Adrenal gland (tissue), 9 donors: ENCODE measurements at regions not wholly inside any gene's neighbourhood (a gene's known extent, or its start where the extent isn't known, plus 50 kb on each side); places are given as distances from the start of the nearest gene placed in this dataset.

Experiments
- DNase-seq, 7 donors: peaks; one replicate each; pipeline ENCODE4 v3.0.0-alpha.2; 2019 to 2020
- H3K27ac ChIP-seq, 5 donors: fragments of 200-600 bp; sonication (generic) in 4 of 5; 1 replicate in 3 of 5; 2 replicates in 2 of 5; pipeline versions ENCODE4 v1.5.1 to v1.8.0; 2016 to 2020; ENCODE audit warnings: mild to moderate bottlenecking in 1 of 5
- H3K27me3 ChIP-seq: fragments of 200-600 bp; 2 replicates; pipeline ENCODE4 v1.8.0; 2021
- H3K36me3 ChIP-seq, 2 donors: fragments of 200-600 bp; replicated peaks in 1 of 2; 1 replicate in 1 of 2; 2 replicates in 1 of 2; pipeline versions ENCODE4 v1.5.1 to v1.8.0; 2018 to 2022
- H3K4me1 ChIP-seq, 2 donors: fragments of 200-600 bp; replicated peaks in 1 of 2; 1 replicate in 1 of 2; 2 replicates in 1 of 2; pipeline versions ENCODE4 v1.5.1 to v1.8.0; 2018 to 2021
- H3K4me3 ChIP-seq, 4 donors: fragments of 200-600 bp; sonication (generic) in 3 of 4; one replicate each; pipeline ENCODE4 v1.5.1; 2016 to 2018
- H3K9me3 ChIP-seq, 3 donors: fragments of 200-600 bp; sonication (generic) in 1 of 3; replicated peaks in 1 of 3; 1 replicate in 2 of 3; 2 replicates in 1 of 3; pipeline versions ENCODE4 v1.5.1 to v1.8.0; 2016 to 2021
- POLR2A ChIP-seq, 2 donors: fragments of 450-650 bp; IDR thresholded peaks; one replicate each; pipeline ENCODE4 v1.6.1; 2017; ENCODE audit warnings: antibody characterized with exemption in 2 of 2, mild to moderate bottlenecking in 2 of 2, moderate library complexity in 1 of 2
- WGBS, 4 donors: extraction: QIAGEN DNeasy Blood & Tissue Kit in 2 of 4; methylation state at CpG; one replicate each; pipeline versions ENCODE4 v1.1.5 to v1.1.7; 2013 to 2017; 5-methylcytosine and 5-hydroxymethylcytosine counted together
- intact Hi-C, 2 donors: fragments of 100-400 bp; cut with DNase I; formaldehyde crosslinking; loops; one replicate each; pipeline versions ENCODE4 v1.14.1 to v1.15.0; 2022 to 2023
- TF ChIP-seq, protein P1 (sequence below), 6 experiments: fragments of 450-650 bp in 4 of 6; fragments of 200-600 bp in 2 of 6; sonication (generic) in 1 of 6; IDR thresholded peaks; 1 replicate in 5 of 6; 2 replicates in 1 of 6; pipeline versions ENCODE4 v1.5.1 to v1.8.0; 2016 to 2021; ENCODE audit warnings: antibody characterized with exemption in 6 of 6, mild to moderate bottlenecking in 2 of 6, moderate library complexity in 1 of 6
- donor health status: healthy with polysubstance abuse.
- donor health status: Bipolar disorder and iron deficiency.
- donor health status: DM: yes; HTN: yes; CAD: no.
- donor health status: DM: no; HTN: no; CAD: no.
- donor health status: DM: no; HTN: no; CAD: no.

DNA sequence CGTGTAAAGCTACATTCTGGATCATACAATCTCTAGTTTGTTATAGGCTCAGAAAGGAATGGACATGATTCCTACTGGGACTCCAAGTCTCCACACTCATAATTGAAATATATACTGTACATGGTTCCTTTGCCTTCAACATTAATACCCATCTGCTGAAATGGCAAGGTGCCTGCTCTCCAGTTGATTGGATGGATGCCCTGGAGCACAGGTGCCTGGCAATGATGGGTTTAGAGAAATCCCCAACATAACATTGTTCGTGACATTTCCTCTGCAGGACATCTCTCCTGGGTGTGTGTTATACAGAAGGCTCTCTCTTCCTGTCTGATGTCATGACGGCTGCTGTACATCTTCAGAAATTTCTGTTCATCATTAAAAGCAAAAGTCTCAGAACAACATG is 449.7 kb upstream of the CWC22 start:
- TF ChIP-seq, protein P1, sequence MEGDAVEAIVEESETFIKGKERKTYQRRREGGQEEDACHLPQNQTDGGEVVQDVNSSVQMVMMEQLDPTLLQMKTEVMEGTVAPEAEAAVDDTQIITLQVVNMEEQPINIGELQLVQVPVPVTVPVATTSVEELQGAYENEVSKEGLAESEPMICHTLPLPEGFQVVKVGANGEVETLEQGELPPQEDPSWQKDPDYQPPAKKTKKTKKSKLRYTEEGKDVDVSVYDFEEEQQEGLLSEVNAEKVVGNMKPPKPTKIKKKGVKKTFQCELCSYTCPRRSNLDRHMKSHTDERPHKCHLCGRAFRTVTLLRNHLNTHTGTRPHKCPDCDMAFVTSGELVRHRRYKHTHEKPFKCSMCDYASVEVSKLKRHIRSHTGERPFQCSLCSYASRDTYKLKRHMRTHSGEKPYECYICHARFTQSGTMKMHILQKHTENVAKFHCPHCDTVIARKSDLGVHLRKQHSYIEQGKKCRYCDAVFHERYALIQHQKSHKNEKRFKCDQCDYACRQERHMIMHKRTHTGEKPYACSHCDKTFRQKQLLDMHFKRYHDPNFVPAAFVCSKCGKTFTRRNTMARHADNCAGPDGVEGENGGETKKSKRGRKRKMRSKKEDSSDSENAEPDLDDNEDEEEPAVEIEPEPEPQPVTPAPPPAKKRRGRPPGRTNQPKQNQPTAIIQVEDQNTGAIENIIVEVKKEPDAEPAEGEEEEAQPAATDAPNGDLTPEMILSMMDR (IDR thresholded peaks at IDR 0.05), result no peak
- TF ChIP-seq POLR2A (IDR thresholded peaks at IDR 0.05), result no peak
- Histone ChIP-seq H3K4me1 (no peaks in the 10 kb centered on the region), H3K4me3 (no peak overlapping the region), H3K27ac (no peak overlapping the region), H3K36me3 (no peaks in the 10 kb centered on the region), H3K27me3 (no peaks in the 10 kb centered on the region), H3K9me3 (no peaks in the 10 kb centered on the region)
- WGBS, 4 donors, result 71 to 80% (median 74%) methylated on average over 3 of the region's 3 CpGs
- no peak for DNase-seq
- intact Hi-C loops, result no loop called here

DNA sequence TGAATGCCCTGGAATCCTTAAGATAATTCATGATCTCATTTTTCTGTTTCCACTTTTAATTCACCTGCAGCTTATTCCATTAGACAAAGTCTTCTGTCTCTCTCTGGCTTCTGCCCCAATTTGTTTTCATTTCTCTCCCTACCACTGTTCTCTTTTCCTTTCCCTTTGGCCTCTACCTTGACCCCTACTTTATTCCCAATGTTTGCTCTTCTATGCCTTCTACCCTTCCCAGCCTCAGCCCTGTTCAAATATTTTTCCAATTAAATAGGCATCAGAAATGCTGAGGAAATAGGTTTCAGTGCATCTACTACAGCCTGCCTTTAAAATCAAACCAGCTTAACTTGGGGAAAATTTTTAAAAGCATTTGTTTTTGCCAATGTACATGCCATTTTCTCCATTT is 443.7 kb upstream of the CWC22 start:
- no peak overlapping the region for H3K4me3 ChIP-seq
- no peaks in the 10 kb centered on the region for H3K27me3 ChIP-seq
- intact Hi-C loops, result no loop called here
- TF ChIP-seq, protein P1 (IDR thresholded peaks at IDR 0.05), result no peak
- TF ChIP-seq POLR2A (IDR thresholded peaks at IDR 0.05), result no peak
- H3K4me1 ChIP-seq, result no peaks in the 10 kb centered on the region
- no peak overlapping the region for H3K27ac ChIP-seq
- no peaks in the 10 kb centered on the region for H3K36me3 ChIP-seq
- H3K9me3 ChIP-seq, result no peaks in the 10 kb centered on the region
- DNase-seq, result no peak

DNA sequence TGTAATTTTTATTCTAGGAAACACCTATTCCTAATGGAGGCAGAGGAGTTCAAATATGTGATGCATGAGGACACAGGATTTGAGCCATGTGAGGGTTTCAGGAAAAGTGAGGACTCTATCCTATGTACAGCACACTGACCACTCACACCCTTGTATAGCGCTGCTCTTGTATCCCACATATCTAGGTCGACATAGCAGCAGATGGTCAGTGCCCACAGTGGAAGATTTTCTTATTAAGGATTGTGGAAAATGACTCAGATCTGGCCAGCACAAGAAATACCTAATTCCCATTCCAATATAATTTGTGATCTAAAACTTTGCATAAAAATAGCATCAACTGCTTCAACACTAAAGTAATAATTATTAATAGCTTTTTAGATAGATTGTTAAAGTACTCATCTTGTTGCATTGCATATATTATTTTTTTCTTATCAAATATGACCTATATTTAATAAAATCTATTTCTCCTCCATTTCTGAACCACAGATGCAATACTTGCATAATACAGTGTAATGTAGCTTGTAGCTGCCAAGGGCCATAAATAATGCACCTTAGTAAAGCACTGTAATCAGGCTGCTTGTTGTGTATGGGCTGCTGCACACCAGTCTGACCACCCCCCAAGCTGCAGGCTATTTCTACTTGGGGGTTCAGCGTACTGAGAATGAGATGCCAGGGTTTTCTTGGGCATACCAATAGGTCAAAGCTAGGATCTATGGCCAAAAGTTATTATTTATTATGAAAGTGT is 442.2 kb upstream of the CWC22 start:
- TF ChIP-seq, protein P1 (IDR thresholded peaks at IDR 0.05), result no peak
- TF ChIP-seq POLR2A (IDR thresholded peaks at IDR 0.05), result no peak
- 69 to 85% (median 76%) methylated on average over 3 of the region's 3 CpGs for WGBS, 4 donors

DNA sequence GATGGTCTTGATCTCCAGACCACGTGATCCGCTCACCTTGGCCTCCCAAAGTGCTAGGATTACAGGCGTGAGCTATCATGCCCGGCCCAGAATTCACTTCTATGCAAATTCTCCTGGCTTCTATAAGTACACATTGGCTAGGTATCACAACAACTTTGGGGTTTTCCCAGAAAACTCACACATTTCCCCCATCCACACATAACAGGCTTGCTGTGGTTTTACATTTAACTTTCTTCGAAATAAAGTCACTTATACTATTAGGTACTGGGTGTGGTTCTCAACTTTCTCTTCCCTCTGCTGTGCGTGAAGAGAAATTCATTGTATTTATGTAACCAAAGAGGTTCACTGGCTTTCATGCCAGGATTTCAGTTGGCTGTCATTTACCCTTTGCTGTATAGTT is 439.4 kb upstream of the CWC22 start:
- Histone ChIP-seq H3K4me3 (no peak overlapping the region), H3K36me3 (no peaks in the 10 kb centered on the region), H3K27me3 (no peaks in the 10 kb centered on the region), H3K27ac (no peak overlapping the region), H3K4me1 (no peaks in the 10 kb centered on the region), H3K9me3 (no peaks in the 10 kb centered on the region)
- DNase-seq, result no peak
- no peak for TF ChIP-seq POLR2A (IDR thresholded peaks at IDR 0.05)
- TF ChIP-seq, protein P1 (IDR thresholded peaks at IDR 0.05), result no peak
- WGBS, 4 donors, result 79 to 86% (median 83%) methylated on average over 6 of the region's 6 CpGs
- intact Hi-C loops, result no loop called here

More for the DNA sequence above, 442.2 kb upstream of the CWC22 start:
- DNase-seq, result no peak
- Histone ChIP-seq H3K9me3 (no peaks in the 10 kb centered on the region), H3K27me3 (no peaks in the 10 kb centered on the region), H3K27ac (no peak overlapping the region), H3K36me3 (no peaks in the 10 kb centered on the region), H3K4me3 (no peak overlapping the region), H3K4me1 (no peaks in the 10 kb centered on the region)
- intact Hi-C loops, result no loop called here
